Transverse colon (tissue), 4 donors: ENCODE measurements at regions not wholly inside any gene's neighbourhood (a gene's known extent, or its start where the extent isn't known, plus 50 kb on each side); places are given as distances from the start of the nearest gene placed in this dataset.

Experiments
- DNase-seq: peaks from one replicate; pipeline ENCODE4 v3.0.0-alpha.2; 2019
- H3K27ac ChIP-seq, 4 donors: fragments of 200-600 bp; sonication (generic); 2 replicates each; pipeline ENCODE4 v1.5.1; 2016 to 2018; ENCODE audit warnings: inconsistent platforms in 4 of 4
- H3K27me3 ChIP-seq: fragments of 200-600 bp; sonication (generic); 2 replicates; pipeline ENCODE4 v1.5.1; 2017; ENCODE audit warnings: inconsistent platforms
- H3K36me3 ChIP-seq, 4 donors: fragments of 200-600 bp; sonication (generic); 2 replicates each; pipeline ENCODE4 v1.5.1; 2017 to 2019; ENCODE audit warnings: inconsistent platforms in 4 of 4
- H3K4me1 ChIP-seq, 4 donors: fragments of 200-600 bp; sonication (generic); 2 replicates each; pipeline ENCODE4 v1.5.1; 2017 to 2020; ENCODE audit warnings: inconsistent platforms in 4 of 4
- H3K4me3 ChIP-seq, 4 donors: fragments of 200-600 bp; sonication (generic); 1 replicate in 1 of 4; 2 replicates in 3 of 4; pipeline versions ENCODE4 v1.5.1 to v1.6.1; 2017 to 2019; ENCODE audit warnings: inconsistent platforms in 4 of 4
- H3K9me3 ChIP-seq, 2 donors: fragments of 200-600 bp; sonication (generic); 2 replicates each; pipeline ENCODE4 v1.5.1; 2017 to 2019; ENCODE audit warnings: inconsistent platforms in 2 of 2
- EP300 ChIP-seq: sonication (generic); formaldehyde crosslinking; IDR thresholded peaks from one replicate; pipeline ENCODE4 v1.6.1; 2017; ENCODE audit warnings: antibody characterized with exemption, low read depth
- POLR2A ChIP-seq: fragments of 450-650 bp; IDR thresholded peaks from one replicate; pipeline ENCODE4 v1.6.1; 2016; ENCODE audit warnings: antibody characterized with exemption, mild to moderate bottlenecking, moderate library complexity
- POLR2AphosphoS5 ChIP-seq, 3 donors: sonication (generic); formaldehyde crosslinking; IDR thresholded peaks; one replicate each; pipeline ENCODE4 v1.6.1; 2016; ENCODE audit warnings: antibody characterized with exemption in 3 of 3
- WGBS, 2 donors: methylation state at CpG; one replicate each; pipeline ENCODE4 v1.1.5; 2018; ENCODE audit warnings: low coverage in 1 of 2; 5-methylcytosine and 5-hydroxymethylcytosine counted together
- in situ Hi-C, 4 donors: fragments of 200-750 bp; cut with MboI; loops; one replicate each; pipeline versions ENCODE4 v1.15.0 to v1.15.1; 2017; ENCODE audit warnings: low sequenced_read_pairs in 3 of 4, low pct_ligation_motif_present in 1 of 4, low pct_unique_long_range_greater_than_20kb in 1 of 4
- intact Hi-C: fragments of 100-400 bp; cut with DNase I; formaldehyde crosslinking; loops from one replicate; pipeline ENCODE4 v1.15.1; 2023; ENCODE audit warnings: low total_unique reads
- TF ChIP-seq, protein P1 (sequence below), 5 experiments: fragments of 200-600 bp in 3 of 5; fragments of 450-650 bp in 2 of 5; sonication (generic) in 3 of 5; IDR thresholded peaks; 1 replicate in 2 of 5; 2 replicates in 3 of 5; pipeline ENCODE4 v1.5.1; 2016 to 2017; ENCODE audit warnings: antibody characterized with exemption in 5 of 5, inconsistent platforms in 3 of 5, mild to moderate bottlenecking in 2 of 5, moderate library complexity in 1 of 5

DNA sequence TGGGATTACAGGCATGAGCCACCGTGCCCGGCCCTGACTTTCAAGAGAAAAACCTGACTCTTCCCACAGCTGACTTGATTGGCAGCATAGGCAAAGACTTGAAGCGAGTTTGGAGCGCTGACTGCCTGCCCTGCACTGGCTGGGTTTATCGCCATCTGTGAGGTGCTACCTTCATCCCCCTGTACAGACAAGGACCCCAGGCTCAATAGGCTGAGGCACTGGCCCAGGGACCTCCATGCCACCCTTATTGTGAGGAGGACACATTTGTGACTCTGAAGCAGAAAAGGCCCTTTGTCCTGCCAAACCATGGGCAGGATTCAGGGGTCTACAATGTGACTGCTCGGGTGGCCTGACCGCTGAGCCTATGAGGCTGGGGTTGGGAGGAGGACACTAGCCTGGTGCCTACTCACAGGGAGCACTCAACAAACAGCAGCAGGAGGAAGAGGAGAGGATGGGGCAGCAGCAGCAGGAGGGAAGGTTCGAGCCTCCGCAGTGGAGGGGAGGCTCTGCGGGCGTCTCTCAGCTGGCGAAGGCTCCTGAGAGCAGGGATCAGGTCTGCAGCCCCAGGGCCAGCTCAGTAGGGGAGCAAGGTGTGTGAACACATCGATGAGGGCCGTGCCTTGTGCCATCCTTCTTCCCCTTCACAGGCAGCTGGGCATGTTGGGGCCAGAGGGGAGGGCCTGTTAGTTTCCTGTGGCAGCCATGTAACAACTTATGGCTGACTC, 72.9 kb upstream of the WNT7B start:
- in situ Hi-C loops (no loop called here), intact Hi-C loops (no loop called here)
- no peaks in the 10 kb centered on the region for H3K9me3 ChIP-seq
- no peaks in the 10 kb centered on the region for H3K36me3 ChIP-seq
- peaks cover 32 to 67% (median 57%) of the 10 kb centered on the region in 4 donors for H3K4me1 ChIP-seq
- TF ChIP-seq EP300: no peak
- no peak for TF ChIP-seq POLR2AphosphoS5 (IDR thresholded peaks at IDR 0.05)
- TF ChIP-seq POLR2A: no peak
- TF ChIP-seq, protein P1, sequence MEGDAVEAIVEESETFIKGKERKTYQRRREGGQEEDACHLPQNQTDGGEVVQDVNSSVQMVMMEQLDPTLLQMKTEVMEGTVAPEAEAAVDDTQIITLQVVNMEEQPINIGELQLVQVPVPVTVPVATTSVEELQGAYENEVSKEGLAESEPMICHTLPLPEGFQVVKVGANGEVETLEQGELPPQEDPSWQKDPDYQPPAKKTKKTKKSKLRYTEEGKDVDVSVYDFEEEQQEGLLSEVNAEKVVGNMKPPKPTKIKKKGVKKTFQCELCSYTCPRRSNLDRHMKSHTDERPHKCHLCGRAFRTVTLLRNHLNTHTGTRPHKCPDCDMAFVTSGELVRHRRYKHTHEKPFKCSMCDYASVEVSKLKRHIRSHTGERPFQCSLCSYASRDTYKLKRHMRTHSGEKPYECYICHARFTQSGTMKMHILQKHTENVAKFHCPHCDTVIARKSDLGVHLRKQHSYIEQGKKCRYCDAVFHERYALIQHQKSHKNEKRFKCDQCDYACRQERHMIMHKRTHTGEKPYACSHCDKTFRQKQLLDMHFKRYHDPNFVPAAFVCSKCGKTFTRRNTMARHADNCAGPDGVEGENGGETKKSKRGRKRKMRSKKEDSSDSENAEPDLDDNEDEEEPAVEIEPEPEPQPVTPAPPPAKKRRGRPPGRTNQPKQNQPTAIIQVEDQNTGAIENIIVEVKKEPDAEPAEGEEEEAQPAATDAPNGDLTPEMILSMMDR (IDR thresholded peaks at IDR 0.05): no peak
- H3K4me3 ChIP-seq: no peak overlapping the region
- H3K27ac ChIP-seq: peak overlapping the region in 3 of 4 donors; percentile 97 to 100 (median 99)
- H3K27me3 ChIP-seq: no peaks in the 10 kb centered on the region
- WGBS, 2 donors: 86% methylated on average over 5 to 14 of the region's 14 CpGs
- DNase-seq: peak; percentile 6

DNA sequence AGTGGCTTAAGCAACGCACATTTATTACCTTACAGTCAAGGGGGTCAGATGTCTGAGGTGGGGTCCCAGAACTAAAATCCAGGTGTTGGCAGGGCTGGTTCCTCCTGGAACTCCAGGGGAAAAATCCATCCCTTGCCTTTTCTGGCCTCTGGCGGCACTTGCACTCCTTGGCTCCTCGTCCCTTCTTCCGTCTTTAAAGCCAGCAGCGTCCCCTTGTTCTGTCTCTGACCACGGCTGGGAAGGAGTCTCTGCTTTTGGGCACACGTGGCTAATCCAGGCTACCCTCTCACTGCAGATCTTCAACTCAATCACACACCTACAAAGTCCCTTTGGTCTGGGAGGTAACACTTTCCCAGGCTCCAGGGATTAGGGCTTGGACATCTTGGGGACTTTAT, 73.5 kb upstream of the WNT7B start:
- peak; percentile 6 for DNase-seq
- no peaks in the 10 kb centered on the region for H3K36me3 ChIP-seq
- no peak for TF ChIP-seq POLR2A
- no peak for TF ChIP-seq EP300
- TF ChIP-seq, protein P1 (IDR thresholded peaks at IDR 0.05): no peak
- no peak for TF ChIP-seq POLR2AphosphoS5 (IDR thresholded peaks at IDR 0.05)
- H3K4me3 ChIP-seq: no peak overlapping the region
- H3K4me1 ChIP-seq: peaks cover 32 to 69% (median 59%) of the 10 kb centered on the region in 4 donors
- in situ Hi-C loops: no loop called here
- 81% methylated on average over 7 of the region's 7 CpGs; no CpG with 5 or more reads in 1 of the 2 donors for WGBS, 2 donors
- peak overlapping the region; percentile 97 to 100 (median 99) for H3K27ac ChIP-seq
- intact Hi-C loops: no loop called here
- no peaks in the 10 kb centered on the region for H3K9me3 ChIP-seq
- no peaks in the 10 kb centered on the region for H3K27me3 ChIP-seq

DNA sequence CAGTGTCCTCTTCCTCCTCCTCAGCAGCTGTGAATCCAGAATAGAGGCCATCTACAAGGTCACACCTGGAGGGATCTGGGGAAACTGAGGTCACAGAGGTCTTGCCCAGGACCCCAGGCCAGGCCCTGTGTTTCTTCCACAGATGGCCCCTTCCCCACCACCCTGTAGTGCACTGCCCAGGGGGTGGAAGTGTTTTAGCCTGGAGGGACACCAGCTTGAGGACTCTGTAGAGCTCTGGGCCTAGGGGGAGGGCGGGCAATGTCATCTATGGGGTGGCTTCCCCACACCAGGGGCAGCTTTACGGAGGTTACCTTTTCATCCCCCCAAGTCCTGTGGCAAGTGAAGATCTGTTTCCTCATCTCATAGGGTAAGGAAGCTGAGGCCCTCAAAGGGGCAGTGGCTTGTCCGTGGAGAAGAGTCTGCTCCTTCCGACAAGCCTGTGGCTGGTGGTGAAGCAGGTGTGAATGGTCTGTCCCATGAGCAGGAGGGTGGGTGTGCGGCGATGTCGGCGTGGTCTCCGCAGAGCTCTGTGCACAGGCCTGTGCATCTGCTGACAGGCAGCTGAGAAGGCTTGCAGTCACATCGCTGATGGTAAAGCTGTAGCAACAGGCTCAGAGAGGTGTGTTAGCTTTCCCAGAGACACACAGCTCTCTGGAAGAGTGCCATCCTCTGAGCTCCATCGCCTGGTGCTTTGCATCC, 74.1 kb upstream of the WNT7B start:
- WGBS, 2 donors: 89 to 100% methylated on average over 1 to 11 of the region's 11 CpGs
- in situ Hi-C loops: no loop called here
- Histone ChIP-seq H3K9me3 (no peaks in the 10 kb centered on the region), H3K27ac (peak overlapping the region; percentile 97 to 100 (median 99)), H3K4me1 (peaks cover 37 to 69% (median 59%) of the 10 kb centered on the region in 4 donors), H3K4me3 (no peak overlapping the region), H3K36me3 (no peaks in the 10 kb centered on the region), H3K27me3 (no peaks in the 10 kb centered on the region)
- intact Hi-C loops: no loop called here
- peak; percentile 7 for DNase-seq
- TF ChIP-seq, protein P1 (IDR thresholded peaks at IDR 0.05): no peak
- no peak for TF ChIP-seq EP300

GRCh38 chr22:46051646-46052045, 74.7 kb upstream of the WNT7B start:
- H3K4me3 ChIP-seq: no peak overlapping the region
- H3K4me1 ChIP-seq: peaks cover 43 to 69% (median 58%) of the 10 kb centered on the region in 4 donors
- in situ Hi-C loops (no loop called here), intact Hi-C loops (no loop called here)
- peak overlapping the region; percentile 97 to 100 (median 99) for H3K27ac ChIP-seq
- H3K9me3 ChIP-seq: no peaks in the 10 kb centered on the region
- WGBS, 2 donors: 89 to 92% methylated on average over 3 to 8 of the region's 8 CpGs
- H3K27me3 ChIP-seq: no peaks in the 10 kb centered on the region
- peak; percentile 3 for DNase-seq
- H3K36me3 ChIP-seq: no peaks in the 10 kb centered on the region
- TF ChIP-seq POLR2AphosphoS5 (IDR thresholded peaks at IDR 0.05) (no peak), EP300 (no peak), POLR2A (no peak)
- TF ChIP-seq, protein P1 (IDR thresholded peaks at IDR 0.05): no peak
